ENCODE measurements at regions not wholly inside any gene's neighbourhood (a gene's known extent, or its start where the extent isn't known, plus 50 kb on each side); places are given as distances from the start of the nearest gene placed in this dataset.

DNA sequence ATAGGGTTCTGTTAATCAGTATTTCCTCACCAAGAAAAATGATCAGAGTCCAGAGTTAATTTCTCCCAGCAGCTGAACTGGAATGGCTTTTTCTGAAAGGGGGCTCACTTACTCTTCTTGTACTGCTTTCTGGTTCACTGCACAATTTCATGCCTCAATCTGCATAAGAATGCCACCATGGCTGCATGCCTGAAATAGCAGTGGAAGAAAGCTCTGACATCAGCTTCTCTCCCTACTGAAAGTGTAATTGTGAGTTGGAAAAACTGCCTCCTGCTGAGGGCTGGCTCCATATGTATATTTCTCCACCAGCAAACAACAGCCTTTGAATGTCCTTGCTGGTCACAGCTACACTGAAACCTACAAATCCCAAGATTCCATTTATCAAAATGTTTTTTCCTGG, 1027.2 kb upstream of the GJE1 start:
- TF ChIP-seq CTCF (IDR thresholded peaks at IDR 0.05; ENCODE audit: low read length) (no peak), EZH2 (IDR thresholded peaks at IDR 0.05; ENCODE audit: borderline replicate concordance, low read length) (no peak)
